ENCODE measurements at regions not wholly inside any gene's neighbourhood (a gene's known extent, or its start where the extent isn't known, plus 50 kb on each side); places are given as distances from the start of the nearest gene placed in this dataset.

GRCh38 chr5:112681481-112681908 lies 56.2 kb upstream of the APC start:
- TF ChIP-seq CTCF (IDR thresholded peaks at IDR 0.05; ENCODE audit: low read depth, low read length), result no peak
- TF ChIP-seq EZH2phosphoT487 (IDR thresholded peaks at IDR 0.05; ENCODE audit: low read depth), result no peak
